ENCODE measurements at regions not wholly inside any gene's neighbourhood (a gene's known extent, or its start where the extent isn't known, plus 50 kb on each side); places are given as distances from the start of the nearest gene placed in this dataset.
"Not testable (repeated sequence)": the region's sequence is repeated elsewhere in the genome, so short reads cannot be mapped to it uniquely, and the experiment has no call there.

DNA sequence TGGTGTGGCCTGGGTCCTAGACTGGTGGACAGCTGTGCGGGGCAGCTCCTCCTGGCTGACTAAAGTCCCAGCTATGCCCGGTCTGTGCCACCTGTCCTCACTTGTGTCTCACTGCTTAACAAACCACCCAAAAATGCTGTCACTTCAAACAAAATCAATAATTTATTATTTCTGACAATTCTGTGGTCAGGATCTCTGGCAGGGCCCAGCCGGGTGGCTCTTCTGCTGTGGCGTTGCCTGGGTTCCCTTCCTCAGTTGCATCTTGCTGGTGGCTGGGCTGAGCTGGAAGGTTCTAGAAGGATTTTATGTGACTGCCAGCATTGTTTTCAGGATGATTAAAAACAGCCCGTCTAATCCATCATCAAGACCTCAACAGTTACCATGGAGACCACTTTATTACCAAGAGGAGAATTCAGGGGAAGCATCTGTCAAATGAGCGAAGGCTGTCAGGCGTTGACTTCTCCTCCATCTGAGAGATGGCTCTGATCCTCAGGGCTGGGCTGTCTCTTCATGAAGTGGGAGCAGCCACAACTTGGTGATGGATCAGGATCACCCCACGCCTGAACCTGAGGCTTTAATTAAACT, 280.6 kb upstream of the SFSWAP start:
- no peaks in the 10 kb centered on the region for H3K9me3 Mint-ChIP-seq (ENCODE audit: unreplicated experiment)

DNA sequence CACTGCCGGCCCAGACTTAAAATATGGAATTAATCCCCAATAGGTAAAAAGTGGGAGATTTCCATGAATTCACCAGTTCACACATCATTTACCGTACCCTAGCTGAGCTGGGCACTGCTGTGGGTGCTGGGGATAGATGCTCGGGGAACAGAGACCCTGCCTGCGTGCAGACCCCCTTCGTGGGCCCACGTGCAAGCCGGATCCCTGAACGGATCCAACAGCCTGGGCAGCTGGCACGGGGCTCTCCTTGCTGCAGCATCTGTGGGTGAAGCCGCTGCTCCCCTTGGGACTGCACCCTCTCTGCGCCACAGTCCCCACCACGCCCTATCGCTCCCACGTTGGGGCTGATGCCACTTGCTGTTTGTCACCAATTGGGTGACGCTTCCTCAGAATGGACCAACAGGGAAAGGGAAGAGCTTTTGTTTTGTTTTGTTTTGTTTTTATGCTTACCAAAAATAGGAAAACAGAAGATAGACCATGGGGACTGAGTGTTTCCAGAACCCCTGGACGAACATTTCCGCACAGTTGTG, 279.7 kb upstream of the SFSWAP start:
- H3K9me3 Mint-ChIP-seq (ENCODE audit: unreplicated experiment); H3K4me1 Mint-ChIP-seq (ENCODE audit: unreplicated experiment); H3K36me3 Mint-ChIP-seq (ENCODE audit: low read depth, unreplicated experiment); H3K4me3 Mint-ChIP-seq (ENCODE audit: unreplicated experiment); H3K27me3 Mint-ChIP-seq (ENCODE audit: unreplicated experiment); H3K27ac Mint-ChIP-seq (ENCODE audit: unreplicated experiment); DNase-seq (ENCODE audit: low spot score): not testable (repeated sequence)

More for the DNA sequence above, 280.6 kb upstream of the SFSWAP start:
- TF ChIP-seq, protein P1, sequence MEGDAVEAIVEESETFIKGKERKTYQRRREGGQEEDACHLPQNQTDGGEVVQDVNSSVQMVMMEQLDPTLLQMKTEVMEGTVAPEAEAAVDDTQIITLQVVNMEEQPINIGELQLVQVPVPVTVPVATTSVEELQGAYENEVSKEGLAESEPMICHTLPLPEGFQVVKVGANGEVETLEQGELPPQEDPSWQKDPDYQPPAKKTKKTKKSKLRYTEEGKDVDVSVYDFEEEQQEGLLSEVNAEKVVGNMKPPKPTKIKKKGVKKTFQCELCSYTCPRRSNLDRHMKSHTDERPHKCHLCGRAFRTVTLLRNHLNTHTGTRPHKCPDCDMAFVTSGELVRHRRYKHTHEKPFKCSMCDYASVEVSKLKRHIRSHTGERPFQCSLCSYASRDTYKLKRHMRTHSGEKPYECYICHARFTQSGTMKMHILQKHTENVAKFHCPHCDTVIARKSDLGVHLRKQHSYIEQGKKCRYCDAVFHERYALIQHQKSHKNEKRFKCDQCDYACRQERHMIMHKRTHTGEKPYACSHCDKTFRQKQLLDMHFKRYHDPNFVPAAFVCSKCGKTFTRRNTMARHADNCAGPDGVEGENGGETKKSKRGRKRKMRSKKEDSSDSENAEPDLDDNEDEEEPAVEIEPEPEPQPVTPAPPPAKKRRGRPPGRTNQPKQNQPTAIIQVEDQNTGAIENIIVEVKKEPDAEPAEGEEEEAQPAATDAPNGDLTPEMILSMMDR (IDR thresholded peaks at IDR 0.05; ENCODE audit: unreplicated experiment) = no peak
- Mint-ChIP-seq H3K4me3 (ENCODE audit: unreplicated experiment) (no peak overlapping the region), H3K36me3 (ENCODE audit: low read depth, unreplicated experiment) (no peaks in the 10 kb centered on the region), H3K27me3 (ENCODE audit: unreplicated experiment) (peaks cover 4% of the 10 kb centered on the region), H3K27ac (ENCODE audit: unreplicated experiment) (no peak overlapping the region), H3K4me1 (ENCODE audit: unreplicated experiment) (peaks cover 4% of the 10 kb centered on the region)
- no peak for DNase-seq (ENCODE audit: low spot score)

- TF ChIP-seq, protein P1 (IDR thresholded peaks at IDR 0.05; ENCODE audit: unreplicated experiment) = no peak
- no peak for DNase-seq (ENCODE audit: low spot score)
- H3K4me3 Mint-ChIP-seq (ENCODE audit: unreplicated experiment) = no peak overlapping the region
- H3K27ac Mint-ChIP-seq (ENCODE audit: unreplicated experiment) = no peak overlapping the region
- no peaks in the 10 kb centered on the region for H3K36me3 Mint-ChIP-seq (ENCODE audit: low read depth, unreplicated experiment)
- H3K27me3 Mint-ChIP-seq (ENCODE audit: unreplicated experiment) = peaks cover 7% of the 10 kb centered on the region
- H3K4me1 Mint-ChIP-seq (ENCODE audit: unreplicated experiment) = peaks cover 4% of the 10 kb centered on the region
- H3K9me3 Mint-ChIP-seq (ENCODE audit: unreplicated experiment) = no peaks in the 10 kb centered on the region
These were observed 278.2 kb upstream of the SFSWAP start for GRCh38 chr12:131432532-131433260.

GRCh38 chr12:131434208-131435125, 276.4 kb upstream of the SFSWAP start:
- Mint-ChIP-seq H3K36me3 (ENCODE audit: low read depth, unreplicated experiment) (no peaks in the 10 kb centered on the region), H3K9me3 (ENCODE audit: unreplicated experiment) (no peaks in the 10 kb centered on the region), H3K27ac (ENCODE audit: unreplicated experiment) (no peak overlapping the region)

More at GRCh38 chr12:131434208-131435125, 276.4 kb upstream of the SFSWAP start:
- peaks cover 4% of the 10 kb centered on the region for H3K4me1 Mint-ChIP-seq (ENCODE audit: unreplicated experiment)
- no peak for DNase-seq (ENCODE audit: low spot score)
- H3K27me3 Mint-ChIP-seq (ENCODE audit: unreplicated experiment) = peaks cover 5% of the 10 kb centered on the region
- no peak overlapping the region for H3K4me3 Mint-ChIP-seq (ENCODE audit: unreplicated experiment)
- TF ChIP-seq, protein P1 (IDR thresholded peaks at IDR 0.05; ENCODE audit: unreplicated experiment) = no peak
